ENCODE measurements at regions not wholly inside any gene's neighbourhood (a gene's known extent, or its start where the extent isn't known, plus 50 kb on each side); places are given as distances from the start of the nearest gene placed in this dataset.

DNA sequence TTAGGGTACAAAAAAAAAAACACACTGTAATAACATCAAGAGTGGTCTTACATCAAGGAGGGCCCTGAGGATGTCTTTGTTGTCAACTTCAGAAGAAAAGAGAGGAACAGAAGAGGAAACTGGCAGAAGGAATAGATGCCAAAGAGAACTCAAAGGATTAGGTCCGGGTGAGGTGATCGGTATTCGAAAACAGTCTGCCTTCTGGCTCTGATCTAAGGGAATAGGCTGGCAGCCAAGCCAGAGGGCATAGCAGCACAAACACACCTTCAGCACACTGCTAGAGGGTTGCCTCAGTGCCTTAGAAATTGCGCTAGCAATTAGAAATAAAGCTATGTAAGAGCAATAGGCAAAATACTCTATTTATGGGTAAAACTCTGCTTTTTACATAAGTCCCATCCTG is 91.4 kb upstream of the TTC29 start:
- Histone ChIP-seq H3K9me3 (no peaks in the 10 kb centered on the region), H3K4me1 (no peaks in the 10 kb centered on the region), H3K36me3 (no peaks in the 10 kb centered on the region), H3K4me3 (no peak overlapping the region), H3K27ac (no peak overlapping the region), H3K27me3 (no peaks in the 10 kb centered on the region)
- TF ChIP-seq EP300 (IDR thresholded peaks at IDR 0.05) (no peak), POLR2A (IDR thresholded peaks at IDR 0.05) (no peak), POLR2AphosphoS5 (IDR thresholded peaks at IDR 0.05) (no peak)
- TF ChIP-seq, protein P1, sequence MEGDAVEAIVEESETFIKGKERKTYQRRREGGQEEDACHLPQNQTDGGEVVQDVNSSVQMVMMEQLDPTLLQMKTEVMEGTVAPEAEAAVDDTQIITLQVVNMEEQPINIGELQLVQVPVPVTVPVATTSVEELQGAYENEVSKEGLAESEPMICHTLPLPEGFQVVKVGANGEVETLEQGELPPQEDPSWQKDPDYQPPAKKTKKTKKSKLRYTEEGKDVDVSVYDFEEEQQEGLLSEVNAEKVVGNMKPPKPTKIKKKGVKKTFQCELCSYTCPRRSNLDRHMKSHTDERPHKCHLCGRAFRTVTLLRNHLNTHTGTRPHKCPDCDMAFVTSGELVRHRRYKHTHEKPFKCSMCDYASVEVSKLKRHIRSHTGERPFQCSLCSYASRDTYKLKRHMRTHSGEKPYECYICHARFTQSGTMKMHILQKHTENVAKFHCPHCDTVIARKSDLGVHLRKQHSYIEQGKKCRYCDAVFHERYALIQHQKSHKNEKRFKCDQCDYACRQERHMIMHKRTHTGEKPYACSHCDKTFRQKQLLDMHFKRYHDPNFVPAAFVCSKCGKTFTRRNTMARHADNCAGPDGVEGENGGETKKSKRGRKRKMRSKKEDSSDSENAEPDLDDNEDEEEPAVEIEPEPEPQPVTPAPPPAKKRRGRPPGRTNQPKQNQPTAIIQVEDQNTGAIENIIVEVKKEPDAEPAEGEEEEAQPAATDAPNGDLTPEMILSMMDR (IDR thresholded peaks at IDR 0.05) = no peak
- intact Hi-C loops (cut with DNase I) = no loop called here
- no peak for DNase-seq
- 88 to 89% methylated on average over 4 of the region's 4 CpGs for WGBS, 2 donors

GRCh38 chr4:147039976-147040575 is 94.4 kb upstream of the TTC29 start:
- WGBS, 2 donors = 78 to 87% methylated on average over 8 of the region's 8 CpGs
- Histone ChIP-seq H3K4me3 (no peak overlapping the region), H3K27me3 (no peaks in the 10 kb centered on the region), H3K27ac (no peak overlapping the region), H3K36me3 (no peaks in the 10 kb centered on the region), H3K4me1 (peaks cover 0 to 8% (median 0%) of the 10 kb centered on the region in 4 donors), H3K9me3 (no peaks in the 10 kb centered on the region)
- TF ChIP-seq EP300 (IDR thresholded peaks at IDR 0.05) = no peak
- TF ChIP-seq POLR2AphosphoS5 (IDR thresholded peaks at IDR 0.05) = no peak
- no peak for TF ChIP-seq POLR2A (IDR thresholded peaks at IDR 0.05)
- TF ChIP-seq, protein P1 (IDR thresholded peaks at IDR 0.05) = no peak
- intact Hi-C loops (cut with DNase I) = no loop called here
- DNase-seq = no peak

DNA sequence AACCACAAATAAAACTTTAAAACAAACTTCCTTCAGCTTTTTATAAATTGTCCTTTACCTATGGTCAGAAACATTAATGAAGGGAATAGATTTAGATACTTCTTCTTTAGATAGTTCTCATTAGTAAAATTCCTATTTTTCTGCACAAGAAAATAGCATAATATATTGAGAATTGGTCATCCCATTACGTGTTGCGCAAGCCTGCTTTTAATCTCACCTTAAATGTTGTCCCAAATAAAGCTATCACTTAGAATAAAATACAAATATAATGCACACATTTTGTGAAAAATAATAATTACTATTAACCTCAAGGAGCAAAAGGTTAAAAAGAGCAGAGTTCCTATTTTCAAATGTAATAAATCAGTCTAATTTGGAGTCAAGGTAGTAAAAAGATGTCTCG is 95.2 kb upstream of the TTC29 start:
- intact Hi-C loops (cut with DNase I) = no loop called here
- H3K27ac ChIP-seq = no peak overlapping the region
- no peak overlapping the region for H3K4me3 ChIP-seq
- no peaks in the 10 kb centered on the region for H3K27me3 ChIP-seq
- no peaks in the 10 kb centered on the region for H3K36me3 ChIP-seq
- peaks cover 0 to 8% (median 0%) of the 10 kb centered on the region in 4 donors for H3K4me1 ChIP-seq
- no peak for DNase-seq
- TF ChIP-seq POLR2A (IDR thresholded peaks at IDR 0.05) = no peak
- TF ChIP-seq, protein P1 (IDR thresholded peaks at IDR 0.05) = no peak
- TF ChIP-seq EP300 (IDR thresholded peaks at IDR 0.05) = no peak
- no peak for TF ChIP-seq POLR2AphosphoS5 (IDR thresholded peaks at IDR 0.05)
- H3K9me3 ChIP-seq = no peaks in the 10 kb centered on the region
- WGBS, 2 donors = 81 to 87% methylated on average over 3 of the region's 3 CpGs

GRCh38 chr4:147041376-147041775 is 95.7 kb upstream of the TTC29 start:
- Histone ChIP-seq H3K36me3 (no peaks in the 10 kb centered on the region), H3K4me3 (no peak overlapping the region), H3K4me1 (peaks cover 0 to 8% (median 0%) of the 10 kb centered on the region in 4 donors), H3K9me3 (no peaks in the 10 kb centered on the region), H3K27me3 (no peaks in the 10 kb centered on the region), H3K27ac (no peak overlapping the region)
- WGBS, 2 donors = 55 to 62% methylated on average over 4 of the region's 4 CpGs
- DNase-seq = no peak
- intact Hi-C loops (cut with DNase I) = no loop called here
- no peak for TF ChIP-seq POLR2A (IDR thresholded peaks at IDR 0.05)
- no peak for TF ChIP-seq EP300 (IDR thresholded peaks at IDR 0.05)
- no peak for TF ChIP-seq POLR2AphosphoS5 (IDR thresholded peaks at IDR 0.05)
- TF ChIP-seq, protein P1 (IDR thresholded peaks at IDR 0.05) = no peak

DNA sequence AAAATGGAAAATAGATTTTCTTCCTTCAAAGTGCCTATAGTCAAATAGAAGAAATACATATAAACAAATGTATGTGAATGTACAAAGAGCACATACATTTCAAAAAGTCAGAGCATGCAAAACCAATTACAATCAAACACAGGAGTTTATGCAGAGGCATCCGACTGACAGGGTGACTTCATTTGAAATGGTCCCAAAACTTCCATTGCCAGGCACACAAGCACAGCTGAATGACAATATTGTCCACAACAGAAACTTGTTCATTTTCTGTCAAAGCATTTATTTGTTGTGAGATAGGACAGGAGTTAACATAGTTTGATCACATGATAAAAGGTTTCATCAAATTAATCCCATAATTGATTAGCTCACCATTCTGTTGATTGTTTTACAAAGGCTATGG is 96.4 kb upstream of the TTC29 start:
- DNase-seq = no peak
- intact Hi-C loops (cut with DNase I) = no loop called here
- Histone ChIP-seq H3K4me3 (no peak overlapping the region), H3K27me3 (no peaks in the 10 kb centered on the region), H3K9me3 (no peaks in the 10 kb centered on the region), H3K36me3 (no peaks in the 10 kb centered on the region), H3K4me1 (peaks cover 0 to 8% (median 0%) of the 10 kb centered on the region in 4 donors), H3K27ac (no peak overlapping the region)
- WGBS, 2 donors = 41 to 83% methylated on average over 1 of the region's 1 CpG
- TF ChIP-seq POLR2AphosphoS5 (IDR thresholded peaks at IDR 0.05) (no peak), EP300 (IDR thresholded peaks at IDR 0.05) (no peak), POLR2A (IDR thresholded peaks at IDR 0.05) (no peak)
- TF ChIP-seq, protein P1 (IDR thresholded peaks at IDR 0.05) = no peak
